SK-N-MC (cell line): ENCODE measurements at regions not wholly inside any gene's neighbourhood (a gene's known extent, or its start where the extent isn't known, plus 50 kb on each side); places are given as distances from the start of the nearest gene placed in this dataset.

Source experiments
- DNase-seq: peaks from one replicate; pipeline ENCODE4 v3.0.0-alpha.2; 2011; ENCODE audit warnings: low read depth, low spot score
- H3K27ac ChIP-seq: fragments of 200-600 bp; sonication (generic); 2 replicates; pipeline ENCODE4 v1.5.1; 2016; ENCODE audit warnings: mixed run types
- H3K36me3 ChIP-seq: fragments of 200-600 bp; sonication (generic); 2 replicates; pipeline ENCODE4 v1.6.1; 2017; ENCODE audit warnings: antibody characterized with exemption, low read length, mixed read lengths; ENCODE audit not compliant: insufficient read depth
- H3K4me3 ChIP-seq: fragments of 200-600 bp; sonication (generic); 2 replicates; pipeline ENCODE4 v1.5.1; 2016
- H3K9ac ChIP-seq: fragments of 200-600 bp; sonication (generic); 2 replicates; pipeline ENCODE4 v1.8.0; 2017; ENCODE audit warnings: mixed run types, mixed read lengths; ENCODE audit not compliant: insufficient read length
- H3K9me3 ChIP-seq: fragments of 200-600 bp; sonication (generic); 2 replicates; pipeline ENCODE4 v1.6.1; 2017; ENCODE audit warnings: low read depth, mild to moderate bottlenecking, antibody characterized with exemption, low read length, moderate library complexity, mixed read lengths
- EZH2 ChIP-seq: fragments of 200-600 bp; sonication (generic); IDR thresholded peaks from one replicate; pipeline ENCODE4 v1.6.1; 2017; ENCODE audit warnings: antibody characterized with exemption
- FOXP2 ChIP-seq: optimal IDR thresholded peaks from 2 replicates; pipeline ENCODE3; 2011; ENCODE audit warnings: mild to moderate bottlenecking, moderate library complexity; ENCODE audit not compliant: insufficient read depth; ENCODE audit errors: extremely low read length, control extremely low read depth
- POLR2AphosphoS5 ChIP-seq: IDR thresholded peaks from 2 replicates; pipeline ENCODE4 v1.6.1; 2012; ENCODE audit warnings: mild to moderate bottlenecking, low read depth, low read length, borderline replicate concordance

GRCh38 chr6:133040094-133040802 is 200.9 kb upstream of the EYA4 start:
- Histone ChIP-seq H3K4me3 (no peak overlapping the region; the same call in 1 of the 2 replicates), H3K9ac (no peak overlapping the region), H3K27ac (0 out of 2 replicates have a peak overlapping the region, but pooled peaks have one; percentile 13), H3K36me3 (no peaks in the 10 kb centered on the region), H3K9me3 (no peaks in the 10 kb centered on the region)
- peak; percentile 24 for DNase-seq
- TF ChIP-seq EZH2, result no peak
- TF ChIP-seq FOXP2, result no peak
- no peak for TF ChIP-seq POLR2AphosphoS5

GRCh38 chr6:133040803-133041419 is 200.2 kb upstream of the EYA4 start:
- no peak for DNase-seq
- Histone ChIP-seq H3K4me3 (peak overlapping the region; percentile 5; the same call in 1 of the 2 replicates), H3K9me3 (no peaks in the 10 kb centered on the region), H3K9ac (no peak overlapping the region), H3K27ac (0 out of 2 replicates have a peak overlapping the region, but pooled peaks have one; percentile 3), H3K36me3 (no peaks in the 10 kb centered on the region)
- TF ChIP-seq FOXP2 (no peak), POLR2AphosphoS5 (no peak), EZH2 (no peak)

GRCh38 chr6:133042550-133043120 is 198.5 kb upstream of the EYA4 start:
- TF ChIP-seq POLR2AphosphoS5 (no peak), FOXP2 (no peak), EZH2 (no peak)
- no peak for DNase-seq
- H3K4me3 ChIP-seq, result no peak overlapping the region
- H3K9ac ChIP-seq, result no peak overlapping the region
- no peaks in the 10 kb centered on the region for H3K9me3 ChIP-seq
- no peaks in the 10 kb centered on the region for H3K36me3 ChIP-seq
- no peak overlapping the region for H3K27ac ChIP-seq

- TF ChIP-seq FOXP2, result no peak
- no peak for TF ChIP-seq EZH2
- no peak for TF ChIP-seq POLR2AphosphoS5
- Histone ChIP-seq H3K9ac (no peak overlapping the region), H3K4me3 (no peak overlapping the region), H3K9me3 (no peaks in the 10 kb centered on the region), H3K27ac (no peak overlapping the region), H3K36me3 (no peaks in the 10 kb centered on the region)
- DNase-seq, result no peak
Measured at GRCh38 chr6:133046576-133046975, 194.6 kb upstream of the EYA4 start.

GRCh38 chr6:133047065-133047665 is 194.0 kb upstream of the EYA4 start:
- Histone ChIP-seq H3K4me3 (no peak overlapping the region), H3K9ac (no peak overlapping the region), H3K36me3 (no peaks in the 10 kb centered on the region), H3K27ac (no peak overlapping the region), H3K9me3 (no peaks in the 10 kb centered on the region)
- TF ChIP-seq FOXP2 (no peak), POLR2AphosphoS5 (no peak), EZH2 (no peak)
- DNase-seq, result no peak

GRCh38 chr6:133047706-133048105 is 193.5 kb upstream of the EYA4 start:
- Histone ChIP-seq H3K9me3 (no peaks in the 10 kb centered on the region), H3K9ac (no peak overlapping the region), H3K27ac (no peak overlapping the region), H3K4me3 (no peak overlapping the region), H3K36me3 (no peaks in the 10 kb centered on the region)
- no peak for DNase-seq
- TF ChIP-seq FOXP2 (no peak), POLR2AphosphoS5 (no peak), EZH2 (no peak)

GRCh38 chr6:133051240-133051639 is 189.9 kb upstream of the EYA4 start:
- Histone ChIP-seq H3K9me3 (no peaks in the 10 kb centered on the region), H3K36me3 (no peaks in the 10 kb centered on the region), H3K4me3 (no peak overlapping the region), H3K27ac (no peak overlapping the region), H3K9ac (no peak overlapping the region)
- no peak for DNase-seq
- TF ChIP-seq FOXP2 (no peak), EZH2 (no peak), POLR2AphosphoS5 (no peak)

- TF ChIP-seq FOXP2 (no peak), POLR2AphosphoS5 (no peak), EZH2 (no peak)
- Histone ChIP-seq H3K27ac (no peak overlapping the region), H3K4me3 (no peak overlapping the region)
Measured at GRCh38 chr6:133052465-133052864, 188.7 kb upstream of the EYA4 start.

More at GRCh38 chr6:133052465-133052864, 188.7 kb upstream of the EYA4 start:
- no peaks in the 10 kb centered on the region for H3K9me3 ChIP-seq
- DNase-seq, result no peak
- H3K9ac ChIP-seq, result no peak overlapping the region
- H3K36me3 ChIP-seq, result no peaks in the 10 kb centered on the region
